ENCODE measurements at regions not wholly inside any gene's neighbourhood (a gene's known extent, or its start where the extent isn't known, plus 50 kb on each side); places are given as distances from the start of the nearest gene placed in this dataset.
"Not testable (repeated sequence)": the region's sequence is repeated elsewhere in the genome, so short reads cannot be mapped to it uniquely, and the experiment has no call there.

GRCh38 chr15:20002560-20002959, 539.0 kb downstream of the GOLGA6L6 start:
- BruUV-seq (replicated peaks); H3K9me1 ChIP-seq (ENCODE audit: insufficient read depth, low read length); H3K18ac ChIP-seq (ENCODE audit: low read depth, low read length); H3K4me3 ChIP-seq (ENCODE audit: insufficient read depth, low read depth, low read length); H3K9me3 ChIP-seq (ENCODE audit: control insufficient read depth, insufficient read depth, low read length); H3K27ac ChIP-seq (ENCODE audit: insufficient read depth, low read length); H3K9ac ChIP-seq (ENCODE audit: low read depth, low read length); H2BK5ac ChIP-seq (ENCODE audit: low read depth, low read length, poor library complexity, severe bottlenecking); H2BK20ac ChIP-seq (ENCODE audit: low read depth, low read length); H4K5ac ChIP-seq (ENCODE audit: low read depth, low read length); H2BK15ac ChIP-seq (ENCODE audit: low read depth, low read length); H3K4ac ChIP-seq (ENCODE audit: low read depth, low read length); CTCF ChIA-PET; H3K27me3 ChIP-seq (ENCODE audit: control insufficient read depth, insufficient read depth, low read length); H4K20me1 ChIP-seq (ENCODE audit: insufficient read depth, low read length); H2AK9ac ChIP-seq (replicated peaks; ENCODE audit: low read depth, low read length, poor library complexity); H2BK120ac ChIP-seq (ENCODE audit: low read depth, low read length); dilution Hi-C loops (cut with HindIII; ENCODE audit: low sequenced_read_pairs, unreplicated experiment); H3K56ac ChIP-seq (ENCODE audit: extremely low read depth, insufficient read depth, low read length); intact Hi-C loops (cut with micrococcal nuclease); H3K23ac ChIP-seq (ENCODE audit: low read depth, low read length); H3K14ac ChIP-seq (replicated peaks; ENCODE audit: low read depth, low read length); POLR2A ChIA-PET (ENCODE audit: unreplicated experiment); H3K4me2 ChIP-seq (ENCODE audit: low read depth, low read length); H2AK5ac ChIP-seq (ENCODE audit: low read depth, low read length); H3K79me1 ChIP-seq (ENCODE audit: low read depth in 1 of 2, low read length in 2 of 2); DNase-seq; H3K36me3 ChIP-seq (ENCODE audit: control insufficient read depth, insufficient read depth, low read length); in situ Hi-C loops (cut with MboI; ENCODE audit: low sequenced_read_pairs); H4K91ac ChIP-seq (ENCODE audit: insufficient read depth, low read depth, low read length); H4K8ac ChIP-seq (ENCODE audit: low read depth in 2 of 2, low read length in 2 of 2); H3K4me1 ChIP-seq (ENCODE audit: control insufficient read depth, insufficient read depth, low read length); H2AFZ ChIP-seq (replicated peaks; ENCODE audit: low read length, poor library complexity); ATAC-seq (ENCODE audit: low read depth): not testable (repeated sequence)
- WGBS, 2 experiments (ENCODE audit: extremely low coverage in 2 of 2, insufficient read length in 1 of 2) = no CpG with 5 or more reads among the region's 2 CpGs

- dilution Hi-C loops (cut with HindIII; ENCODE audit: low sequenced_read_pairs, unreplicated experiment); BruUV-seq (replicated peaks): not testable (repeated sequence)
Observed at GRCh38 chr15:19996574-19997194, 544.9 kb downstream of the GOLGA6L6 start.

More at GRCh38 chr15:19996574-19997194, 544.9 kb downstream of the GOLGA6L6 start:
- intact Hi-C loops (cut with micrococcal nuclease); H3K79me1 ChIP-seq (ENCODE audit: low read depth in 1 of 2, low read length in 2 of 2); H2BK20ac ChIP-seq (ENCODE audit: low read depth, low read length); H4K5ac ChIP-seq (ENCODE audit: low read depth, low read length); H3K14ac ChIP-seq (replicated peaks; ENCODE audit: low read depth, low read length); H3K9ac ChIP-seq (ENCODE audit: low read depth, low read length); H2AFZ ChIP-seq (replicated peaks; ENCODE audit: low read length, poor library complexity); H3K27me3 ChIP-seq (ENCODE audit: control insufficient read depth, insufficient read depth, low read length); H4K20me1 ChIP-seq (ENCODE audit: insufficient read depth, low read length); H3K23ac ChIP-seq (ENCODE audit: low read depth, low read length); POLR2A ChIA-PET (ENCODE audit: unreplicated experiment); H3K36me3 ChIP-seq (ENCODE audit: control insufficient read depth, insufficient read depth, low read length); H2BK5ac ChIP-seq (ENCODE audit: low read depth, low read length, poor library complexity, severe bottlenecking); ATAC-seq (ENCODE audit: low read depth); H4K8ac ChIP-seq (ENCODE audit: low read depth in 2 of 2, low read length in 2 of 2); H4K91ac ChIP-seq (ENCODE audit: insufficient read depth, low read depth, low read length); H3K4ac ChIP-seq (ENCODE audit: low read depth, low read length); H3K4me2 ChIP-seq (ENCODE audit: low read depth, low read length); H2BK120ac ChIP-seq (ENCODE audit: low read depth, low read length); H3K4me3 ChIP-seq (ENCODE audit: insufficient read depth, low read depth, low read length); H2BK15ac ChIP-seq (ENCODE audit: low read depth, low read length); H3K9me3 ChIP-seq (ENCODE audit: control insufficient read depth, insufficient read depth, low read length); CTCF ChIA-PET; H2AK5ac ChIP-seq (ENCODE audit: low read depth, low read length); in situ Hi-C loops (cut with MboI; ENCODE audit: low sequenced_read_pairs); H3K9me1 ChIP-seq (ENCODE audit: insufficient read depth, low read length); H3K56ac ChIP-seq (ENCODE audit: extremely low read depth, insufficient read depth, low read length); DNase-seq; H3K4me1 ChIP-seq (ENCODE audit: control insufficient read depth, insufficient read depth, low read length); H3K27ac ChIP-seq (ENCODE audit: insufficient read depth, low read length); H2AK9ac ChIP-seq (replicated peaks; ENCODE audit: low read depth, low read length, poor library complexity); H3K18ac ChIP-seq (ENCODE audit: low read depth, low read length): not testable (repeated sequence)
- WGBS, 2 experiments (ENCODE audit: extremely low coverage in 2 of 2, insufficient read length in 1 of 2) = no CpG with 5 or more reads among the region's 4 CpGs
